ENCODE measurements at regions not wholly inside any gene's neighbourhood (a gene's known extent, or its start where the extent isn't known, plus 50 kb on each side); places are given as distances from the start of the nearest gene placed in this dataset.

DNA sequence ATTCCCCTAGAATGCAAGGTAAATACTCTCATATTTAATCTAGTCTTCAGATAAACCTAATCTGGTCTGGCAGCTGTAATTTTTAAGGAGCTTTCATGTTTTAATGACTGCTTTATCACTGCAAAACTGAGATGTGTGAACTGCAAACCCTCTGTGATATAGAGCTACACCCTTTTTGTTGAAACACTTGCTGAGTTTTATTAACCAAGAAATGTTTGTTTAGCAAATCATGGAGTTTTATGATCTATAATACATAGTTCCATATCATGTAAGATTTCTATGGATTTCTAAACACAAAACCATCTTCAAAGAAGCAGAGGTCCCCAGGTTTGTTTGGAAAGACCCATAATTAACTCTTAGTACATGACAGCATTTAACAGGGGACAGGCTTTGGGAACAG lies 126.4 kb downstream of the BTC start:
- intact Hi-C loops (cut with DNase I), result no loop called here
- Histone ChIP-seq H3K4me3 (no peak overlapping the region), H3K27ac (peak overlapping the region; percentile 56), H3K9me3 (no peaks in the 10 kb centered on the region), H3K27me3 (no peaks in the 10 kb centered on the region), H3K4me1 (no peaks in the 10 kb centered on the region), H3K9ac (ENCODE audit: low read depth in 2 of 2, low read length in 2 of 2) (peak overlapping the region in 1 of 2 donors; percentile 30), H3K36me3 (no peaks in the 10 kb centered on the region)
- DNase-seq, result peak; percentile 37
- TF ChIP-seq, protein P1, sequence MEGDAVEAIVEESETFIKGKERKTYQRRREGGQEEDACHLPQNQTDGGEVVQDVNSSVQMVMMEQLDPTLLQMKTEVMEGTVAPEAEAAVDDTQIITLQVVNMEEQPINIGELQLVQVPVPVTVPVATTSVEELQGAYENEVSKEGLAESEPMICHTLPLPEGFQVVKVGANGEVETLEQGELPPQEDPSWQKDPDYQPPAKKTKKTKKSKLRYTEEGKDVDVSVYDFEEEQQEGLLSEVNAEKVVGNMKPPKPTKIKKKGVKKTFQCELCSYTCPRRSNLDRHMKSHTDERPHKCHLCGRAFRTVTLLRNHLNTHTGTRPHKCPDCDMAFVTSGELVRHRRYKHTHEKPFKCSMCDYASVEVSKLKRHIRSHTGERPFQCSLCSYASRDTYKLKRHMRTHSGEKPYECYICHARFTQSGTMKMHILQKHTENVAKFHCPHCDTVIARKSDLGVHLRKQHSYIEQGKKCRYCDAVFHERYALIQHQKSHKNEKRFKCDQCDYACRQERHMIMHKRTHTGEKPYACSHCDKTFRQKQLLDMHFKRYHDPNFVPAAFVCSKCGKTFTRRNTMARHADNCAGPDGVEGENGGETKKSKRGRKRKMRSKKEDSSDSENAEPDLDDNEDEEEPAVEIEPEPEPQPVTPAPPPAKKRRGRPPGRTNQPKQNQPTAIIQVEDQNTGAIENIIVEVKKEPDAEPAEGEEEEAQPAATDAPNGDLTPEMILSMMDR (IDR thresholded peaks at IDR 0.05), result no peak

DNA sequence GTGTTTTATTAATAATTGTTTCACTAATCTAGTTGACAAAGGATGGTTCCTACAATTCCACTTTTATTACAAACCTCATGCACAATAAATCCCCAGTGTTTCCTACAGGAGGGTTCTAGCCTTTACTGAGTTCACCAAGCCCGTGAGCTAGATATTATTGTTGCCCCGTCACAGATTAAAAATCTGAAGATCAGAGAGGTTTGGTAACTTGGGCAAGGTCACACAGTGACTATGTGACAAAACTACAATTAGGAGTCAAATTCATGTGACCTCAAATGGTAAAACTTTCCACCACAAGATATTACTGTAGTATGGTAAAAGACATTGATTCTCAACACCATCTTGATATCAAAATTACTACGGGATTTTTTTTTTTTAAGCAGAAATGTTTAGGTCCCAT lies 124.6 kb downstream of the BTC start:
- intact Hi-C loops (cut with DNase I), result loop anchor here (2.0 to 10.0 kb wide), 4 partner anchors 125 to 475 kb away; no protein-coding TSS in a partner anchor
- Histone ChIP-seq H3K9me3 (no peaks in the 10 kb centered on the region), H3K9ac (ENCODE audit: low read depth in 2 of 2, low read length in 2 of 2) (no peak overlapping the region), H3K36me3 (no peaks in the 10 kb centered on the region), H3K4me1 (no peaks in the 10 kb centered on the region), H3K27ac (no peak overlapping the region), H3K27me3 (no peaks in the 10 kb centered on the region), H3K4me3 (no peak overlapping the region)
- TF ChIP-seq, protein P1 (IDR thresholded peaks at IDR 0.05), result no peak
- DNase-seq, result no peak

DNA sequence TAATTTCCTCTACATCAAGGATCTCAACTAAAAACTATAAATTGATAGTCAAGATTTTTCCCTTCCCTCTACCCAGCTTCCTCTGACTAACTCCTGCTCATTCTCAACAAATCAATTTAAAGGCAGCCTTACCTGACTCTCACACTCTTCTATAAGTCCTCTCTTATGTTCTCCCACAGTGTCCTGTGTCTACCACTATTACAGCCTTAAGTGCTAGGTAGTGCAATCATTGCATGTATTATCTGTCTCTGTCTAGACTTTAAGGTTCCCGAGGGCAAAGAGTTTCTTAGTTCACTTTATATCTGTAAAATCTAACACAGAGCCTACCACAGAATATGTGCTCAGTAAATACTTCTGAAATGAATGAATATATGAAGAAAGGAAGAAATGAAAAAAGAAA lies 123.7 kb downstream of the BTC start:
- Histone ChIP-seq H3K27ac (no peak overlapping the region), H3K4me3 (no peak overlapping the region), H3K9me3 (no peaks in the 10 kb centered on the region), H3K27me3 (no peaks in the 10 kb centered on the region), H3K4me1 (no peaks in the 10 kb centered on the region), H3K9ac (ENCODE audit: low read depth in 2 of 2, low read length in 2 of 2) (no peak overlapping the region), H3K36me3 (no peaks in the 10 kb centered on the region)
- TF ChIP-seq, protein P1 (IDR thresholded peaks at IDR 0.05), result no peak
- intact Hi-C loops (cut with DNase I), result loop anchor here (2.0 to 10.0 kb wide), 4 partner anchors 126 to 476 kb away; no protein-coding TSS in a partner anchor
- no peak for DNase-seq

DNA sequence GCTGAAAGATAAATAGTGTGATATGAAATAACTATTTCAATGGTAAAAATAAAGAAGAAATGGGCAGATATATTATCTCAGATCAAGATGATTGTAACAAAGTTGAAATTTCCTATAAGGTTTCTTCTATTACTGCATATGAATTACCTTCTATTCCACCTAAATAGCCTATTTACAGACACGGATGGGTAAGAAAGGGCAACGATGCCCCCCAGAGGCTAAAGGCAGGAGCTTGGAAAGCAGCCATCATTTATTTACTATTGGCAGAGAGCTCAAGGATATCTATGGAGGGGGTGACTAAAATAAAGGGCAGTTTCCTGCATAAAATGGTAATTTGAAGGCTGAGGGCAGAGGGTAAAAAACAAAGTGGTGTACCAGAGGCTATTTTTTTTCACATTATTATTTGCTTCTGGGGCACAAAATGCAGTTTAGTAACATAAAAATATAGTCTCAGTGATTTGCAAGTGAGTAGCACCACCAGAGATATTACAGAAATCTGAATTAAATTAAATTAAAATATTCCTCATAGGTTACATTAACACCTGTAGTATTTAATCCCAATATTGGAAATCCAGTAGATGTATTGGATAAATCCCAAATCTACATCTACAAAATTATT lies 123.1 kb downstream of the BTC start:
- no peak overlapping the region for H3K27ac ChIP-seq
- no peaks in the 10 kb centered on the region for H3K4me1 ChIP-seq
- no peaks in the 10 kb centered on the region for H3K9me3 ChIP-seq
- H3K36me3 ChIP-seq, result no peaks in the 10 kb centered on the region
- TF ChIP-seq, protein P1 (IDR thresholded peaks at IDR 0.05), result peak; percentile 65
- intact Hi-C loops (cut with DNase I), result loop anchor here (2.0 to 10.0 kb wide), 4 partner anchors 126 to 476 kb away; no protein-coding TSS in a partner anchor
- H3K27me3 ChIP-seq, result no peaks in the 10 kb centered on the region
- no peak overlapping the region for H3K4me3 ChIP-seq
- DNase-seq, result peak; percentile 75
- no peak overlapping the region for H3K9ac ChIP-seq (ENCODE audit: low read depth in 2 of 2, low read length in 2 of 2)

DNA sequence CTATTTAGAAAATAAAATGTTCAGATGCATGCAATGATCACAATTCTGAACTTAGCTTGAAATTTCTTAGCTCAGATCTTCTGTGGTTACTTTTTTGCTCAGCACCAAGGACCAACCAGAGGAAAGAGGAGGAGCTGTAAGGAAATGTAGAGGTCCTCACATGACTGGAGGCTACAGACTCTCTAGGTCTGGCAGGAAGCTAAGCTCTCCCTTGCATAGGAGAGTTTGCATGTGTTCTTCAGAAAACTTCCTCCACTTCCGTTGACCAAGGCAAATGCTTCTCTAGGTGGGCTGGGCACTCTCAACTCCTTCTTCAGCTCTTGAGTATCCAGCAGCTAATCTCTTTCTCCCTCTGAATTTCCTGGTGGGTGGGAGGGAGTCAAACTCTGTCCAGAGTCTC lies 119.6 kb downstream of the BTC start:
- Histone ChIP-seq H3K27ac (no peak overlapping the region), H3K9me3 (no peaks in the 10 kb centered on the region)
- intact Hi-C loops (cut with DNase I), result loop anchor here (5.0 to 10.0 kb wide), 3 partner anchors 130 to 480 kb away; no protein-coding TSS in a partner anchor

More for the DNA sequence above, 119.6 kb downstream of the BTC start:
- no peaks in the 10 kb centered on the region for H3K27me3 ChIP-seq
- no peak for DNase-seq
- H3K36me3 ChIP-seq, result no peaks in the 10 kb centered on the region
- no peak overlapping the region for H3K9ac ChIP-seq (ENCODE audit: low read depth in 2 of 2, low read length in 2 of 2)
- TF ChIP-seq, protein P1 (IDR thresholded peaks at IDR 0.05), result no peak
- no peak overlapping the region for H3K4me3 ChIP-seq
- H3K4me1 ChIP-seq, result no peaks in the 10 kb centered on the region

Measured in colonic mucosa (tissue), 4 donors.